Activated T-helper 1 cell treated with anti-CD3 and anti-CD28 coated beads, Interleukin-12 subunit alpha, Interleukin-12 subunit beta, Interleukin-2, Interleukin-4 antibody, amounts not matched to agents 30 ng/mL and 10 ng/mL and 1 ng/mL, durations not matched to agents 14 hours and 24 hours and 36 hours (primary cell): ENCODE measurements at regions not wholly inside any gene's neighbourhood (a gene's known extent, or its start where the extent isn't known, plus 50 kb on each side); places are given as distances from the start of the nearest gene placed in this dataset.
"Not testable (repeated sequence)": the region's sequence is repeated elsewhere in the genome, so short reads cannot be mapped to it uniquely, and the experiment has no call there.

Experiments used
- DNase-seq: peaks from one replicate; pipeline ENCODE4 v3.0.0; 2021; ENCODE audit warnings: low spot score
- H3K27ac Mint-ChIP-seq: one replicate; pipeline ENCODE4 v1.8.0; 2021; ENCODE audit warnings: mild to moderate bottlenecking, mixed read lengths
- H3K27me3 Mint-ChIP-seq: one replicate; pipeline ENCODE4 v1.8.0; 2022; ENCODE audit warnings: mild to moderate bottlenecking, moderate library complexity, mixed read lengths; ENCODE audit not compliant: insufficient read depth
- H3K36me3 Mint-ChIP-seq: one replicate; pipeline ENCODE4 v1.8.0; 2021; ENCODE audit warnings: low read depth, mixed read lengths
- H3K4me1 Mint-ChIP-seq: one replicate; pipeline ENCODE4 v1.8.0; 2021; ENCODE audit warnings: low read depth, mixed read lengths
- H3K4me3 Mint-ChIP-seq: one replicate; pipeline ENCODE4 v1.8.0; 2021; ENCODE audit warnings: mild to moderate bottlenecking, moderate library complexity, mixed read lengths
- H3K9me3 Mint-ChIP-seq: one replicate; pipeline ENCODE4 v1.8.0; 2021; ENCODE audit warnings: mixed read lengths
- intact Hi-C: fragments of 100-400 bp; cut with micrococcal nuclease; formaldehyde crosslinking; loops from one replicate; pipeline ENCODE4 v1.15.1; 2024

DNA sequence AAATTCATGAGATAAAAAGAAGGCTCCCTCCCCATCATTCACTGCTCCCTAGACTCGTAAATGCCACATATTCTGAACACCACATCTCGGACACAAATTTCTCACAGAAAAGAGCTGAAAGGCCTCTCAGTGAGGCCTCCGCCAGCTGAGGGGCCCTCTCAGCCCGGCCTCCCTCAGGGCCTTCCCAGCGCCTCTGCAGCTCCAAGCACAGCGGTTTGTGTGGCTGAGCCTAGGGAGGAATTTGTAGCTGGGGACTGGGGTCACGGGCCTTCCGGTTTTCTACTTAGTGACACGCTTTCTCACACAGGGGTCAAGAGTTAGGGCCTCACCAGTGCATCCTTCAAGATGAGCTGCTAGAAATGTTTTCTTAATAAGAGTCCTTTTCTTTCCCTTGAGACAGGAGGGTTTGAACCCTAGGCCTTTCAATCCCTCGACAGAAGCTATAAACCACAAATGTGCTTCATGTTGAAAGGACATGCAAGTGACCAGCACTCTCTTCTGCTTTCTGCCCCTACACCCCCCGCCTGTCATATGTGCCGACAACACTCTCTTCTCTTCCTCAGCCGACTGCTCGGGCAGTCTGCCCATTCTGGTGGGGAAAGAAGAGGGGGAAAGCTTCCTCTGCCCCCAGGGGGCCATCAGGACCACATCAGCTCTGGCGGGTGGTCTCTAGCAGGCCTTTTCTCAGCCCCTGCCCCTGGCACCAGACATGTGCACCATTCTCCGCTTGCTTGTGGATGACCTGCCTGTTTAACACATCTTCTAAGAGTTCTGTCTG lies 104.9 kb downstream of the CHIC2 start:
- Mint-ChIP-seq H3K4me1 (no peaks in the 10 kb centered on the region), H3K36me3 (no peaks in the 10 kb centered on the region), H3K27ac (no peak overlapping the region), H3K4me3 (no peak overlapping the region), H3K9me3 (no peaks in the 10 kb centered on the region), H3K27me3 (no peaks in the 10 kb centered on the region)
- intact Hi-C loops, result no loop called here
- no peak for DNase-seq

DNA sequence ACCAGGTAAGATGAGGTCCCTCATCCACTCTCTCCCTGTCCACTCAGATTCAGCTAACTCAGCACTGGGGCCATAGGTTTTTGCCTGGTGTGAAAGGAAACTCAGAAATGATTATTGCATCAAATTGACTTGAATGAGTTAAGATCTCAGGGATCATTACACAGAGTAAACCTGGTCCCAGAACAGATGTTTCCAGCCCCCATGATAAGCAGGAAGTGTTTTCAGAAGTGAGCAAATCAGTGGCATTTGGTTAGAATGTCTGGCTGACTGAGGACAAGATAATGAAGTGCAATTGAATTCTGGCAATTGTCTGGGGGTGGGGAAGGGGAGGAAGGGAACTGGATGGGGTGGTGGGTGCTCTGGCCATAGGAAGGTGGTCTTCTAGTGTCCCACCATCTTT lies 108.0 kb downstream of the CHIC2 start:
- no peak overlapping the region for H3K4me3 Mint-ChIP-seq
- DNase-seq, result no peak
- H3K27me3 Mint-ChIP-seq, result peaks cover 2% of the 10 kb centered on the region
- no peaks in the 10 kb centered on the region for H3K4me1 Mint-ChIP-seq
- no peaks in the 10 kb centered on the region for H3K9me3 Mint-ChIP-seq
- intact Hi-C loops, result no loop called here
- H3K36me3 Mint-ChIP-seq, result no peaks in the 10 kb centered on the region
- H3K27ac Mint-ChIP-seq, result no peak overlapping the region

DNA sequence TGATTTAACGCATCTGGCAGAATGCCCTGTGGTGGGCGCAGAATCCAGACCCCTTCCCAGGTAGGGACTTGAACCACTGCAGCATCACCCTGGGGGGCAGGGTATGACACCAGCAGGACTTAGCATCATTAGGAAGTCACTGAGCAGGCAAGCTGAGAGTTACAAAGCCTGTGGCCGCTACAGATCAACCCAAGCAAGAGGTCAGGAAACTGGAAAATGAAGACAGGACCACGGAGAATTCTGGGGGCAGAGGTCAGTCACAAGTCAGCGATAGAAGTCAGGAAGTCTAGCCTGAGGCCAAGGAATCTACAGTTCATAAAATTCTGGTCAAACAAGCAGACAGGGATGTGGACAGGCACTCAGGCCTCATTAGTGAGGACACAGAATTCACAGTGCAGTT lies 108.4 kb downstream of the CHIC2 start:
- H3K36me3 Mint-ChIP-seq, result no peaks in the 10 kb centered on the region
- no peaks in the 10 kb centered on the region for H3K9me3 Mint-ChIP-seq
- intact Hi-C loops, result no loop called here
- no peak overlapping the region for H3K27ac Mint-ChIP-seq
- no peak for DNase-seq
- H3K4me1 Mint-ChIP-seq, result no peaks in the 10 kb centered on the region
- H3K4me3 Mint-ChIP-seq, result no peak overlapping the region
- peaks cover 2% of the 10 kb centered on the region for H3K27me3 Mint-ChIP-seq

DNA sequence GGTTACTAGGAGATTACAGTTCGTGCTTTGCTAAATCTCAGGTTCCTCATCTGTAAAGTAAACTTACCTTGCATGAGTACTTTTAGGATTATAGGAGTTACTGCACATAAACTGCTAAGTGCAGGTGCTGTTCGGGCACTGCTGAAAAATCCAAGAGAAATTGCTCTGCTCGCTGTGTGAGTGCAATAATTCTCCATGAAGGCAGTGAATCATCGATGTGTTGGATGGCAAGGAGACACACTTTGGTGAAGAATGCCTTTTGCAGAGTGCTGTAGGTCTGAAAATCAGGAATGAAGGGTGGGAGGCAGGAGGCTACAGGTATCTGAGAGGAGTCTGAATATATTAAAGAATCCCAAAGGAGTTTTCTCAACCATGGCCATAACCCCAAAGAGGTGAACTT lies 113.0 kb downstream of the CHIC2 start:
- peaks cover 4% of the 10 kb centered on the region for H3K27me3 Mint-ChIP-seq
- H3K4me3 Mint-ChIP-seq, result no peak overlapping the region
- no peak overlapping the region for H3K27ac Mint-ChIP-seq
- DNase-seq, result no peak
- no peaks in the 10 kb centered on the region for H3K9me3 Mint-ChIP-seq
- intact Hi-C loops, result no loop called here
- H3K36me3 Mint-ChIP-seq, result no peaks in the 10 kb centered on the region
- no peaks in the 10 kb centered on the region for H3K4me1 Mint-ChIP-seq

DNA sequence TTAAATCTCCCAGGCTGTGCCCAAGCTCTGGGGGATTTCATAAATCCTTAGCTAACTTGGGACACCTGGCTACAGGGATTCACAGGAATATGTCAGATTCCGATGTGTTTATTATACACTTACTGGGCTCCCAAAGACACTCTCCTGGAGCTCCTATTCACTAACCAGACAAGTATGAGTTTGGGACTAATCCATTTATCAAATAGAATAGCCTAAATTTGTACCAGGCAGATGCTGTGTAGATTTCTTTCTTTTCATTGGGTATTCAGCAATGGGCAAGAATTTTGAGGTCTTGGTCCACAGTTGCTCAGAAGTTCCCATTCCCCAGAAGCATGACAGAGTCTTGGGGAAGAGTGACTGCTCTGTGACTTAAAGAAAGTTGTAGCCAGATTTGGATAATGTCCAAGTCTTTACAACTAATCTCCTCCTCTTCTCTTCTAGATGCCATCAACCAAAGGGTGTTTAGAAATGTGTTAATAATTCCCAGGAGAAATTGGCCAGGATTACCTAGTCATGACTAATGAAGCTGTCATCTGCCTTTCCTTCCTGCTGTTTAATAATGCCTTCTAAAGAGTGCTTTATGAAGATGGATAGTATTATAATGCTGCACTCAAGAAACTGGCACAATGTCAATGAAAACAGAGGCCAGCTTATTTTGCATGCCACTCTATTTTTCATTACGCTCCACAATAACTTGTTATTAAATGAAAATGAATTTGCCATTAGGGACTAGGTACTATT lies 120.9 kb downstream of the CHIC2 start:
- Mint-ChIP-seq H3K4me3 (no peak overlapping the region), H3K4me1 (no peaks in the 10 kb centered on the region), H3K9me3 (peaks cover 6% of the 10 kb centered on the region), H3K36me3 (no peaks in the 10 kb centered on the region), H3K27ac (no peak overlapping the region), H3K27me3 (peaks cover 2% of the 10 kb centered on the region)
- no peak for DNase-seq
- intact Hi-C loops, result no loop called here

DNA sequence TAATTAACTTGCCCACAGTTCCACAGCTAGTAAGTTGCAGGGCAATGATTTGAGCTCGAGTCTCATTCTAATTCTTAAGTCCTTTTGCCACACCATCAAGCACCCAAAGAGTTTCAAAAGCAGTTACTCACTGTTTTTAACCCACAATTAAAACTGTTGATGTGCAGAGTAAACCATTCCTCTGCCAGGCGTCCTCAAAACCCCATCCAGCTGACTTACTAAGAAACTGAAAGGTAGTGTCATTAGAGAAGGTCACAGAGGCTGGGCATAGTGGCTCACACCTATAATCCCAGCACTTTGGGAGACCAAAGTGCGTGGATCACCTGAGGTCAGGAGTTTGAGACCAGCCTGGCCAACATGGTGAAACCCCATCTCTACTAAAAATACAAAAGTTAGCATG lies 121.7 kb downstream of the CHIC2 start:
- Mint-ChIP-seq H3K27ac (no peak overlapping the region), H3K36me3 (no peaks in the 10 kb centered on the region), H3K9me3 (peaks cover 6% of the 10 kb centered on the region), H3K4me3 (no peak overlapping the region), H3K27me3 (no peaks in the 10 kb centered on the region), H3K4me1 (no peaks in the 10 kb centered on the region)
- no peak for DNase-seq
- intact Hi-C loops, result no loop called here

DNA sequence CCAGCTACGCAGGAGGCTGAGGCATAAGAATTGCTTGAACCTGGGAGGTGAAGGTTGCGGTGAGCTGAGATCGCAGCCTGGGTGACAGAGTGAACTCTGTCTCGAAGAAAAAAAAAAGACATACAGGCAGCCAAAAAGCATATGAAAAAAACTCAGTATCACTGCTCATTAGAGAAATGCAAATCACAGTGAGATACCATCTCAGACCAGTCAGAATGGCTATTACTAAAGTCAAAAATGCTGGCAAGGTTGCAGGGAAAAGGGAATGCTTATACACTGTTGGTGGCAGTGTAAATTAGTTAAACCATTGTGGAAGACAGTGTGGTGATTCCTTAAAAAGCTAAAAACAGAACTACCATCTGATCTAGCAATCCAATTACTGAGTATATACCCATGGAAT lies 123.1 kb downstream of the CHIC2 start:
- no peaks in the 10 kb centered on the region for H3K27me3 Mint-ChIP-seq
- no peak overlapping the region for H3K4me3 Mint-ChIP-seq
- no peaks in the 10 kb centered on the region for H3K36me3 Mint-ChIP-seq
- intact Hi-C loops, result no loop called here
- no peak overlapping the region for H3K27ac Mint-ChIP-seq
- no peak for DNase-seq
- H3K9me3 Mint-ChIP-seq, result peaks cover 6% of the 10 kb centered on the region
- H3K4me1 Mint-ChIP-seq, result no peaks in the 10 kb centered on the region

DNA sequence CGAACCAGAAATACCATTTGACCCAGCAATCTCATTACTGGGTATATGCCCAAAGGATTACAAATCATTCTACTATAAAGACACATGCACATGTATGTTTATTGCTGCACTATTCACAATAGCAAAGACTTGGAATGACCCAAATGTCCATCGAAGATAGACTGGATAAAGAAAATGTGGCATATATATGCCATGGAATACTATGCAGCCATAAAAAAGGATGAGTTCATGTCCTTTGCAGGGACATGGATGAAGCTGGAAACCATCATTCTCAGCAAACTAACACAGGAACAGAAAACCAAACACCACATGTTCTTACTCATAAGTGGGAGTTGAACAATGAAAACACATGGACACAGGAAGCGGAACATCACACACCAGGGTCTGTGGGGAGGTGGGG lies 124.5 kb downstream of the CHIC2 start:
- H3K27me3 Mint-ChIP-seq, H3K4me3 Mint-ChIP-seq, H3K36me3 Mint-ChIP-seq, DNase-seq, H3K9me3 Mint-ChIP-seq, H3K27ac Mint-ChIP-seq, H3K4me1 Mint-ChIP-seq, intact Hi-C loops: not testable (repeated sequence)

DNA sequence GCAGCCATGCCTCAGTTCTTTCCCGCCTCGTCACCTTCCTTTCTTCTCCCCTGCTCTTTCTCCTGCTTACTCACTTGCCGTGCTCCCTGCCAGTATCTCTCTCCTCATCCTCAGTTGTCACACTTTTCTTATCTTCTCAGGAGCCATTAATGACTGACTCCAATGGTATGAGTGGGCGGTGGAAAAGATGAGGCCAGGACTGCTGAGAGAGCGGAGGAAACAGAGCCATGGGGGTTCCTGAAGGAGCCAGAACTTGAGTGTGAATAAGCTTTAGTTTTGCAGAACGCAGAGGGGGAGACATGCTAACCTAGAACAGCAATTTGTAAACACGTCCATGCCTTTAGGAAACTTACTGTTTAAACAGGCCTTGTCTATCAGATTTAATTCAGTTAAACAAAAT lies 126.5 kb downstream of the CHIC2 start:
- Mint-ChIP-seq H3K27ac (no peak overlapping the region), H3K4me3 (no peak overlapping the region), H3K4me1 (no peaks in the 10 kb centered on the region), H3K9me3 (peaks cover 6% of the 10 kb centered on the region), H3K27me3 (peaks cover under 1% of the 10 kb centered on the region), H3K36me3 (no peaks in the 10 kb centered on the region)
- DNase-seq, result no peak
- intact Hi-C loops, result no loop called here

DNA sequence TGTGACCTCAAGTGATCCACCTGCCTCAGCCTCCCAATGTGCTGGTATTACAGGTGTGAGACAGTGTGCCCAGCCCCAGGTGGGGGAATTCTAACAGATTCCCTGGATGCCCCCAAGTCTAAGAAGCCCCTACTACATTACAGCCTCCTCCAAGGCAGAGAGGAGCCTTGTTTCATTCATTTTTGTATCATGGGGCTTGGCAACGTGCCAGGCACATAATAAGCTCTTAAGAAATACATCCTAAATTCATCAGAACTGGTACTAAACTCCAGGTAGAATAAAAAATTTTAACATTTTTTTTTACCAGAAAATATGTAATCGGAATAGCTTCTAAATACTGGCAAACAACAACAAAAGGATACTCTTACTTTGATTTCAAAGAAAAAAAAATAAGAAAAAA lies 127.1 kb downstream of the CHIC2 start:
- Mint-ChIP-seq H3K9me3 (peaks cover 6% of the 10 kb centered on the region), H3K4me1 (no peaks in the 10 kb centered on the region), H3K36me3 (no peaks in the 10 kb centered on the region), H3K4me3 (no peak overlapping the region), H3K27ac (no peak overlapping the region), H3K27me3 (peaks cover 3% of the 10 kb centered on the region)
- no peak for DNase-seq
- intact Hi-C loops, result no loop called here

DNA sequence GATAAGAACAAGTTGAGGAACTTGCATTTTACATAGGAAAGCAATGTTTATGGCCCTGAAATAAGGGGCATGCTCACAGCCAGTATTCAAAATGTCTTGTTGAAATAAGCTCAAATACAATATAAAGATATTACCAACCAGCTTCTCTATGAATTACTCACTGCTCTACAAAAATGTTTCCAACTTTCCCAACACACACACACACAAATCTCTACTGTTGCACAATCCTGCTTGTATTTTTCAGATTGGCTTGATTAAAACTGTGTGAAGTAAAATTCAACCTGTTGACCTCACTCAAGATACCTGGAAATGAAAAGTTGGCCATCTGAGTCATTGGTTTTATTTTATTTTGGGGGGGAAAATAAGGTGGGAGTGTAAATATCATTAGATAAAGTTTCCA lies 128.6 kb downstream of the CHIC2 start:
- Mint-ChIP-seq H3K4me3 (no peak overlapping the region), H3K27me3 (peaks cover 3% of the 10 kb centered on the region), H3K27ac (no peak overlapping the region), H3K9me3 (peaks cover 6% of the 10 kb centered on the region), H3K4me1 (no peaks in the 10 kb centered on the region), H3K36me3 (no peaks in the 10 kb centered on the region)
- no peak for DNase-seq
- intact Hi-C loops, result no loop called here

DNA sequence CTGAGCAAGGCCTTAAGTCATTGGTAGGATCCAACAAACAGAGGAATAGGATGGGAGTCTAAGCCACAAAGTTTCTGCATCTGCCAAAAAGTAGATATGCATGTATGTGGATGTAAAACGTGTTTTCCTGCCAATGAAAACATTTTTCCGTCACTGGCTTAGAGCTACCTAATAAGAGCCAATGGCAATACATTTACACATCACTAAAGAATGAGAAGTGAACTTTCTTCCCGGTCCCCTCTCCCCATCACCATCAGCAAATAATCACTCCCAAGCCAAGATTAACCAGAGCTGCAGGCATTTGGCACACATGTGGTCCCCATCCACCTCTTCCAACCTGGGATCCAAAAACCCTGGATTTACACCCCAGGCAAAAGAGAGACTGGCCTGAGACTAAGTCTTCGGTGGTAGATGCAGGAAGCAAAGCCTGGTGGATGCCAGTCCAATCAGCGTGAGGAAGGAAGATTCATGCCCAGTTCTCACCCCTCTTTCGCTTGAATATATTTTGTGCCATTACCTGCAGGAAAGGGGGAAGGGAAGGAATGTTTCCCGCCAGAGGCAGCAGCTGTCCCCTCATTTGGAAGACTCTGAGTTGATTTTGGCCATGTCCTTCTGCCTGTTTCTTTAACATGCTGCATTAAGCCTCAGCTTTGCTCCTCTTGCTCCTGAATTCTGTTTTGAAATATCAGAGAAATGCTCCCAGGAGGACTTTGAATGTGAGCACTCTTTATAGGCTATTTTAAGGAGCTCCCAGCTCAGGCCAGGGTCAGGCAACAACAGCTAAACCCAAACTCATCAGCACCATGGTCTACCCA lies 131.4 kb downstream of the CHIC2 start:
- H3K27ac Mint-ChIP-seq, result no peak overlapping the region
- H3K36me3 Mint-ChIP-seq, result no peaks in the 10 kb centered on the region
- H3K27me3 Mint-ChIP-seq, result peaks cover 3% of the 10 kb centered on the region
- no peaks in the 10 kb centered on the region for H3K9me3 Mint-ChIP-seq
- H3K4me3 Mint-ChIP-seq, result no peak overlapping the region
- no peak for DNase-seq
- no peaks in the 10 kb centered on the region for H3K4me1 Mint-ChIP-seq
- intact Hi-C loops, result no loop called here

DNA sequence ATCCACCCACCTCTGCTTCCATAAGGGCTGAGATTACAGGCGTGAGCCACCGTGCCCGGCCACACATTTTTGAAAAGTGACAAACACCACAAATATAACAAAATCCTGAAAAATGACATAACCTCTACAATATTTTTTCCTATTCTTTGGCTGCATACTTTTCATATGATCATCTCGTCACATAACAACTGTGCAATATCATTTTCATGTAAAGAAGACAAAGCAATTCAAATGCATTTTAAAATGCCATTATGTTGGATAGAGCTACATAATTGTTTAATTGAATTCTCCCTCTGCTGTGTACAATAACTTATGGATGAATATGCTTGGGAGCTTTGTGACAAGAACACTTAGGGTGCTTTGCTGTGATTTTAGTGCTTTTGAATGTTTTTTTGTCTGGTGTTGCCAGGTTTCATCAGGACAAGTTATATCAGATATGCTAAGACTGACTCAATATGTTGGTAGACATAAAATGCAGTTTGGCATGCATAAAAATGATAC lies 132.9 kb downstream of the CHIC2 start:
- H3K4me3 Mint-ChIP-seq, result no peak overlapping the region
- H3K4me1 Mint-ChIP-seq, result no peaks in the 10 kb centered on the region
- H3K27ac Mint-ChIP-seq, result no peak overlapping the region
- no peaks in the 10 kb centered on the region for H3K36me3 Mint-ChIP-seq
- peaks cover 3% of the 10 kb centered on the region for H3K27me3 Mint-ChIP-seq
- no peak for DNase-seq
- intact Hi-C loops, result loop anchor here (2.0 kb wide), 1 partner anchor 161 kb away; no protein-coding TSS in a partner anchor
- no peaks in the 10 kb centered on the region for H3K9me3 Mint-ChIP-seq
